Omental fat pad (tissue), 3 donors: ENCODE measurements at regions not wholly inside any gene's neighbourhood (a gene's known extent, or its start where the extent isn't known, plus 50 kb on each side); places are given as distances from the start of the nearest gene placed in this dataset.

Experiments used
- ATAC-seq: fragments of 150-250 bp; one replicate; pipeline ENCODE4 v1.9.1; 2016; ENCODE audit warnings: mild to moderate bottlenecking, moderate library complexity; ENCODE audit not compliant: low FRiP score
- DNase-seq: peaks from one replicate; pipeline ENCODE4 v3.0.0-alpha.2; 2019; ENCODE audit warnings: low spot score
- TF ChIP-seq, protein P1 (sequence below), 3 donors: fragments of 450-650 bp; IDR thresholded peaks; one replicate each; pipeline ENCODE4 v1.5.1; 2016 to 2017; ENCODE audit warnings: antibody characterized with exemption in 3 of 3, mild to moderate bottlenecking in 3 of 3, moderate library complexity in 2 of 3

DNA sequence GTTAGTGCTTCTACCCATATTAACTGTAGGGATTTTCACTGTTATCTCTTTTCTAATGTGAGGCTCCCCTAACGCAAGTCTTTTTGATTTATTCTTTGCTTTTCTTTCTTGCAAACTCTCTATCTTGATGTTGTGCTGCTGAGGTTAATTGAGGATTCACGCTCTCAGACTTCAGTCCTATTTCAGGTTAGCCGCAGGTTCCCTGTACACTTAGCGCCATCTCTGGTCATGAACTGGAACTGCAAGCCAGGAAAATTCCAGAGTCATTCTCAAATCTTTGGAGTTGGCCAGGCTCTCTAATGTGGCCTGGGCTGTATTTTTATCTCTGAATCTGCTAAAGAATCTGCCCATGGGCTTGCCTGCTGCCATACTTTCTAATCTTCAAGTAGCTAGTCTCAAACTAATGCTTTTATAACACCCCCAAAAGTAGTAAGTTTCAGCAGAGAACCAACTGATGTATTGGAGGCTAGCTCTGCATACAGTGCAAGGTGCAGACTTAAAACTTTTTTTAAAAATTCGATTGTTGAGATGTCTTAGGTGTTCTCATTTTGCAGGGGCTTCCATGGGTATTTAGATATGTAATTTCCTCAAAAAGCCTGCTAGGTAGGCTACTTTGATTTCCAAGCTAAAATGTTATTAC is 91.1 kb upstream of the OPRM1 start:
- no peak for DNase-seq
- TF ChIP-seq, protein P1, sequence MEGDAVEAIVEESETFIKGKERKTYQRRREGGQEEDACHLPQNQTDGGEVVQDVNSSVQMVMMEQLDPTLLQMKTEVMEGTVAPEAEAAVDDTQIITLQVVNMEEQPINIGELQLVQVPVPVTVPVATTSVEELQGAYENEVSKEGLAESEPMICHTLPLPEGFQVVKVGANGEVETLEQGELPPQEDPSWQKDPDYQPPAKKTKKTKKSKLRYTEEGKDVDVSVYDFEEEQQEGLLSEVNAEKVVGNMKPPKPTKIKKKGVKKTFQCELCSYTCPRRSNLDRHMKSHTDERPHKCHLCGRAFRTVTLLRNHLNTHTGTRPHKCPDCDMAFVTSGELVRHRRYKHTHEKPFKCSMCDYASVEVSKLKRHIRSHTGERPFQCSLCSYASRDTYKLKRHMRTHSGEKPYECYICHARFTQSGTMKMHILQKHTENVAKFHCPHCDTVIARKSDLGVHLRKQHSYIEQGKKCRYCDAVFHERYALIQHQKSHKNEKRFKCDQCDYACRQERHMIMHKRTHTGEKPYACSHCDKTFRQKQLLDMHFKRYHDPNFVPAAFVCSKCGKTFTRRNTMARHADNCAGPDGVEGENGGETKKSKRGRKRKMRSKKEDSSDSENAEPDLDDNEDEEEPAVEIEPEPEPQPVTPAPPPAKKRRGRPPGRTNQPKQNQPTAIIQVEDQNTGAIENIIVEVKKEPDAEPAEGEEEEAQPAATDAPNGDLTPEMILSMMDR (IDR thresholded peaks at IDR 0.05), result peak in 1 of 3 donors; percentile 36
- ATAC-seq, result peak; percentile 68

GRCh38 chr6:153944201-153944600 is 94.8 kb upstream of the OPRM1 start:
- ATAC-seq (no peak), DNase-seq (no peak)
- TF ChIP-seq, protein P1 (IDR thresholded peaks at IDR 0.05), result no peak

- TF ChIP-seq, protein P1 (IDR thresholded peaks at IDR 0.05), result no peak
- no peak for ATAC-seq
- no peak for DNase-seq
These were observed 96.7 kb upstream of the OPRM1 start for GRCh38 chr6:153942361-153942760.

DNA sequence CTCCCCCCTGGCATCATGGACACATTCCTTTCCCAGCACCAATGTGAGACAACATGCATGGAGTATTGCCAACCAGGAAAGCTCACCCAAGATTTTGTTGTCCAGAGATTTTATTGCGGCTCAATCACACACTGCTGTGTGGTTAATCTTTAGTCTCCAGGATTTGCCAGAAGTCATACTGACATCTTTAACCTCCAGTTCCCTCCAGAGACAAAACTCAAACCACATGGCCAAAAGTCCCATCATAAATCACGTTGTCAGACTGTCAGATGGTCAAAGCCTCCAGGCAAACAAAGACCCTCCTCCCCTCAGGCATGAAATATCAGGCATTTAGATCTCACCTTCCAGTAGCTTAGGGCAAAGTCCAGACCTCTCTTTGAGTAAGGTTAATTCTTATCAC is 97.3 kb upstream of the OPRM1 start:
- no peak for DNase-seq
- ATAC-seq, result no peak
- TF ChIP-seq, protein P1 (IDR thresholded peaks at IDR 0.05), result no peak

GRCh38 chr6:153938876-153939275 is 100.2 kb upstream of the OPRM1 start:
- TF ChIP-seq, protein P1 (IDR thresholded peaks at IDR 0.05), result no peak
- ATAC-seq (no peak), DNase-seq (no peak)

DNA sequence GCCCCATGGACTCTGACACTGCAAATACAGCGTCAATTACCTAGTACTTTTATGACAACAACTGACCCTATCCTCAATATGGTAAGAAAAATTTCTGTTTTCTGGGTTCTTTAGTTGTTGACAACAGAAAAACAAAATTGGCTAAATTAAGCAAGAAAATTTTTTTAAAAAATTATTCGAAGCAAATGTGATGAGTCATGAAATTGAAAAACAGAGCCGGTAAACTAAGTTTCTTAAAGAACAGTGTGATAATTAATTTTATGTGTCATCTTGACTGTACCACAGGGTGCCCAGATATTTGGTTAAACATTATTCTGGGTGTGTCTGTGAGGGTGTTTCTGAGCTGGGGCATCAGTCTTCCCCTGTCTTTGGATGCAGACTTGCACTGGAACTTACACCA is 107.6 kb upstream of the OPRM1 start:
- TF ChIP-seq, protein P1 (IDR thresholded peaks at IDR 0.05), result no peak
- DNase-seq (no peak), ATAC-seq (no peak)

GRCh38 chr6:153927867-153928266 is 111.2 kb upstream of the OPRM1 start:
- TF ChIP-seq, protein P1 (IDR thresholded peaks at IDR 0.05), result no peak
- DNase-seq (no peak), ATAC-seq (no peak)
